CD4-positive, alpha-beta memory T cell (primary cell): ENCODE measurements at regions not wholly inside any gene's neighbourhood (a gene's known extent, or its start where the extent isn't known, plus 50 kb on each side); places are given as distances from the start of the nearest gene placed in this dataset.
A peak's percentile ranks its signal among the peaks of the same experiment; 100 is the strongest.

Experiments
- CTCF ChIA-PET: fragments of 350-600 bp; sonication (Branson Sonifier 250); formaldehyde crosslinking; loops from one replicate; lab custom pipeline; 2021; ENCODE audit warnings: inconsistent platforms; ENCODE audit not compliant: partially characterized antibody; lab: Charles Lee
- POLR2A ChIA-PET: fragments of 350-600 bp; sonication (Branson Sonifier 250); formaldehyde crosslinking; loops from one replicate; lab custom pipeline; 2021; ENCODE audit not compliant: partially characterized antibody; lab: Charles Lee
- DNase-seq, 5 donors: peaks; one replicate each; pipeline versions ENCODE4 v3.0.0 to v3.0.0-alpha.2; 2020 to 2022; ENCODE audit warnings: mixed read lengths in 1 of 5
- H3K27ac ChIP-seq: one replicate; pipeline ENCODE4 v1.7.0; 2013; ENCODE audit warnings: low read depth, low read length
- H3K27me3 ChIP-seq: 2 replicates; pipeline ENCODE4 v1.7.0; 2013; ENCODE audit warnings: mild to moderate bottlenecking, low read length, moderate library complexity; ENCODE audit not compliant: insufficient read depth
- H3K36me3 ChIP-seq: 2 replicates; pipeline ENCODE4 v1.7.0; 2013; ENCODE audit warnings: mild to moderate bottlenecking, low read length, moderate library complexity; ENCODE audit not compliant: insufficient read depth
- H3K4me1 ChIP-seq: 2 replicates; pipeline ENCODE4 v1.7.0; 2013; ENCODE audit warnings: mild to moderate bottlenecking, low read length, moderate library complexity; ENCODE audit not compliant: insufficient read depth
- H3K4me3 ChIP-seq, 2 donors: one replicate each; pipeline ENCODE4 v1.7.0; 2013; ENCODE audit warnings: low read length in 2 of 2, mild to moderate bottlenecking in 1 of 2
- H3K9me3 ChIP-seq, 2 donors: one replicate each; pipeline ENCODE4 v1.7.0; 2013; ENCODE audit warnings: low read length in 2 of 2, control low read depth in 1 of 2; ENCODE audit not compliant: control insufficient read depth in 1 of 2
- H3K27ac Mint-ChIP-seq, 7 donors: one replicate each; pipeline ENCODE4 v1.8.0; 2020 to 2021; ENCODE audit warnings: mixed read lengths in 7 of 7, mild to moderate bottlenecking in 6 of 7, inconsistent platforms in 3 of 7, moderate library complexity in 3 of 7
- H3K27me3 Mint-ChIP-seq, 2 donors: one replicate each; pipeline ENCODE4 v1.8.0; 2020 to 2021; ENCODE audit warnings: mixed read lengths in 2 of 2
- H3K36me3 Mint-ChIP-seq, 2 donors: one replicate each; pipeline ENCODE4 v1.8.0; 2020 to 2021; ENCODE audit warnings: mixed read lengths in 2 of 2, inconsistent platforms in 1 of 2, mild to moderate bottlenecking in 1 of 2
- H3K4me1 Mint-ChIP-seq, 4 donors: one replicate each; pipeline ENCODE4 v1.8.0; 2020 to 2021; ENCODE audit warnings: mixed read lengths in 4 of 4, mild to moderate bottlenecking in 1 of 4
- H3K4me3 Mint-ChIP-seq, 8 donors: one replicate each; pipeline ENCODE4 v1.8.0; 2020 to 2021; ENCODE audit warnings: mixed read lengths in 8 of 8, mild to moderate bottlenecking in 7 of 8, moderate library complexity in 6 of 8, inconsistent platforms in 3 of 8
- H3K9me3 Mint-ChIP-seq, 8 donors: one replicate each; pipeline ENCODE4 v1.8.0; 2020 to 2021; ENCODE audit warnings: mixed read lengths in 8 of 8, mild to moderate bottlenecking in 5 of 8, inconsistent platforms in 3 of 8, moderate library complexity in 1 of 8
- intact Hi-C: fragments of 100-400 bp; cut with micrococcal nuclease; formaldehyde crosslinking; loops from one replicate; pipeline ENCODE4 v1.15.1; 2023

DNA sequence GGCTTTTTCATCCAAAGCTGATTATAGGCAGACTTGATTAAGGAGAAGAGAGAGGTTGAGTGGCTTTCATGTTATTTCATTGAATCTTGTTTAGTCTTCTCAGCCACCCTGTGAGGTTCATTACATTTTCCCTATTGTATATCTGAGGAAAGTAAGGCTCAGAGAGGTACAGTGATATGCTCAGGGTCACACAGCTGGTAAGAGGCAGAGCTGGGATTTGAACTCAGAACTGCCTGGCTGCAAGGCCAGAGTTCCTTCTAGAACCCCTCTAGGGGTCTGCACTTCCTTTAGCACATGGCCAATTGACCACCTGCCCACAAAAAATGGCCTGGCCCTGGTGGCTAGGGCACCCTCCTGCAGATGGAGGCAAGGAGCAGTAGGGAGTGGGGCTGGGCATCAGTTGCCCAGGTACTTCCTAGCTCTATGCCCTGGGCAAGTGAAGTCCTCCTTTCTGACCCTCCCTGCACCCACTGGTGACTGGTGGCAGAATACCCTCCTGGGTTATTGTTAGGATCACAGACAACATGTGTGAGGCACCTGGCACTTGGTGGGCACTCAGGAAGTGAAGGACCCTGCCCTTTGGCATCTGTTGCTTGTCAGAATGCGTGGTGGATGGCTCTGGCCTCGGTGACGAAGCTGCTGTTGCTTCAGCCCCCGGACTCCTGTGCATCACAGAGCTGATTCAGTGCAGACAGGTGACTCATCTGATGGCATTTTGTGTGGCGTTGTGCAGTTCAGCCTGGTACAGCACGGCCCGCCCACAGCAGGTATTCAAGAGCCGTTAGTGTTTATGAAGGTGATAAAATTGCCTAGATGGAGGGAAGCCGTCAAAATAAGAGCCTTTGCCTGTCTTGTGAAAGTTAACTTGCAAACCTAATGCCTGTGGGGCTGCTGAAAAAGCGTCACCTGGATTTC lies 115.8 kb downstream of the SLC25A47 start:
- Mint-ChIP-seq H3K27ac (peak overlapping the region in 1 of 7 donors; percentile 63), H3K27me3 (no peaks in the 10 kb centered on the region), H3K36me3 (no peaks in the 10 kb centered on the region), H3K4me3 (no peak overlapping the region), H3K9me3 (no peaks in the 10 kb centered on the region), H3K4me1 (peaks cover 1 to 14% (median 9%) of the 10 kb centered on the region in 4 donors)
- no peaks in the 10 kb centered on the region for H3K27me3 ChIP-seq
- no peak overlapping the region for H3K27ac ChIP-seq
- H3K4me1 ChIP-seq: peaks cover 7% of the 10 kb centered on the region
- no peak for DNase-seq
- intact Hi-C loops: no loop called here
- no peak overlapping the region for H3K4me3 ChIP-seq
- CTCF ChIA-PET: interaction anchor here (0.8 to 6.8 kb wide), 3 partner anchors 54 to 215 kb away, joined by 3 to 58 read pairs (median 44); no protein-coding TSS in a partner anchor
- no peaks in the 10 kb centered on the region for H3K36me3 ChIP-seq
- no peaks in the 10 kb centered on the region for H3K9me3 ChIP-seq
- POLR2A ChIA-PET: interaction anchor here (1.0 kb wide), 1 partner anchor 19 kb away, joined by 3 read pairs; no protein-coding TSS in a partner anchor

GRCh38 chr14:100439781-100440180 lies 116.6 kb downstream of the SLC25A47 start:
- Mint-ChIP-seq H3K9me3 (no peaks in the 10 kb centered on the region), H3K4me1 (peaks cover 0 to 11% (median 8%) of the 10 kb centered on the region in 4 donors), H3K4me3 (no peak overlapping the region), H3K27ac (no peak overlapping the region), H3K27me3 (no peaks in the 10 kb centered on the region), H3K36me3 (no peaks in the 10 kb centered on the region)
- ChIA-PET CTCF (interaction anchor here (0.6 to 6.8 kb wide), 3 partner anchors 206 to 214 kb away, joined by 3 to 58 read pairs (median 44); no protein-coding TSS in a partner anchor), POLR2A (no interaction called here)
- Histone ChIP-seq H3K27ac (no peak overlapping the region), H3K27me3 (no peaks in the 10 kb centered on the region), H3K9me3 (no peaks in the 10 kb centered on the region), H3K4me3 (no peak overlapping the region), H3K36me3 (no peaks in the 10 kb centered on the region), H3K4me1 (peaks cover 7% of the 10 kb centered on the region)
- no peak for DNase-seq
- intact Hi-C loops: loop anchor here (2.0 kb wide), 1 partner anchor 215 kb away; no protein-coding TSS in a partner anchor

DNA sequence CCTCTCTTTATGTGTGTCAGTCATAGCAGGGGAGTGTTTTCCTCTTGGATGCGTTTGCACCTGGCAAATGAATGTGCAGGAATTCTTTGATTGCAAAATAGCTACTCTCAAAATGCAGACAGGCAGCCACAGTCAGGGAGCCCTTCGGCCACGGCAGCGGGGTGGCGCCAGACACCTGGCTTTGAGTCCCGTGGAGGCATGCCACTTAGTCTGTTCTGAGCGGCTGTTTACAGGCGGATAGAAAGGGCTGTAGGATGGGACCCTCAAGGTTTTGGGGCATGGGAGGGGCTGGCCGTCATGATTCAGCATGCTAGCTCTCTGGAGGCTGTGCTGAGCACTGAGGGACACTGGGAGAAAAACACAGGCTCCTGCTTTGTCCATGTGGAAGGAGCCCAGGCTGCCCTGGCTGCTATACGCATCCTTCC lies 117.1 kb downstream of the SLC25A47 start:
- DNase-seq: peak in 2 of 5 donors; percentile 30
- Mint-ChIP-seq H3K36me3 (no peaks in the 10 kb centered on the region), H3K4me3 (no peak overlapping the region), H3K27ac (no peak overlapping the region), H3K4me1 (peaks cover 0 to 11% (median 8%) of the 10 kb centered on the region in 4 donors), H3K9me3 (no peaks in the 10 kb centered on the region), H3K27me3 (no peaks in the 10 kb centered on the region)
- no peaks in the 10 kb centered on the region for H3K36me3 ChIP-seq
- intact Hi-C loops: loop anchor here (2.0 kb wide), 1 partner anchor 215 kb away; no protein-coding TSS in a partner anchor
- H3K4me3 ChIP-seq: no peak overlapping the region
- H3K9me3 ChIP-seq: no peaks in the 10 kb centered on the region
- ChIA-PET CTCF (interaction anchor here (0.6 to 6.8 kb wide), 3 partner anchors 206 to 214 kb away, joined by 3 to 58 read pairs (median 44); no protein-coding TSS in a partner anchor), POLR2A (no interaction called here)
- H3K27me3 ChIP-seq: no peaks in the 10 kb centered on the region
- H3K4me1 ChIP-seq: peaks cover 7% of the 10 kb centered on the region
- no peak overlapping the region for H3K27ac ChIP-seq

DNA sequence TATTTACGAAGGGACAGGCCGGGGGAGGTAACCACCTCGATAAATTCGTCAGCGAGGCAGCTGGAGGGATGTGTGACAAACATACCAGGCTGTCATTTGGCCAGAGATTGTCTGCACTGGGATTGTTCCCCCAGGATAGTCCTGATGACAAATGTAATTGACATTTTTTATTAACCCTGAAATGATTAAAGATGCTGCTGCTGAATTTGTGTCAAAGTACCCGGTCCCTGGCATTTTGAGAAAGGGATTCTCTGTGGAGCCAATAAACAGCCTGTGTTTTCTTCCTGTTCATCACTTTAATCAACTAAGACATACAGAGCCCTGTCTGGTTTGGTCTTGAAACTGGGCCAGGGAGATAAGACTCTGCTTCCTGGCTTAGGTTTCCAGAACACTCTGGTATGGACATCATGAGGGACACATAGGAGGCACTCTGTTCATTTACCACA lies 117.6 kb downstream of the SLC25A47 start:
- no peaks in the 10 kb centered on the region for H3K36me3 Mint-ChIP-seq
- ChIA-PET POLR2A (no interaction called here), CTCF (interaction anchor here (1.4 to 6.8 kb wide), 3 partner anchors 56 to 213 kb away, joined by 4 to 58 read pairs (median 44); no protein-coding TSS in a partner anchor)
- intact Hi-C loops: loop anchor here (2.0 kb wide), 1 partner anchor 214 kb away; no protein-coding TSS in a partner anchor
- H3K9me3 Mint-ChIP-seq: no peaks in the 10 kb centered on the region
- H3K4me3 Mint-ChIP-seq: no peak overlapping the region
- no peak for DNase-seq
- Histone ChIP-seq H3K27ac (no peak overlapping the region), H3K27me3 (no peaks in the 10 kb centered on the region), H3K4me3 (no peak overlapping the region), H3K36me3 (no peaks in the 10 kb centered on the region), H3K4me1 (peaks cover 7% of the 10 kb centered on the region), H3K9me3 (no peaks in the 10 kb centered on the region)
- no peak overlapping the region for H3K27ac Mint-ChIP-seq
- H3K27me3 Mint-ChIP-seq: no peaks in the 10 kb centered on the region
- H3K4me1 Mint-ChIP-seq: peaks cover 0 to 8% (median 5%) of the 10 kb centered on the region in 4 donors

GRCh38 chr14:100441271-100441947 lies 118.3 kb downstream of the SLC25A47 start:
- intact Hi-C loops: loop anchor here (2.0 kb wide), 1 partner anchor 213 kb away; no protein-coding TSS in a partner anchor
- ChIA-PET POLR2A (no interaction called here), CTCF (interaction anchor here (1.4 to 6.8 kb wide), 3 partner anchors 56 to 212 kb away, joined by 4 to 58 read pairs (median 44); no protein-coding TSS in a partner anchor)
- no peak for DNase-seq
- no peaks in the 10 kb centered on the region for H3K36me3 Mint-ChIP-seq
- Histone ChIP-seq H3K36me3 (no peaks in the 10 kb centered on the region), H3K9me3 (no peaks in the 10 kb centered on the region), H3K4me1 (peaks cover 7% of the 10 kb centered on the region), H3K27me3 (no peaks in the 10 kb centered on the region), H3K4me3 (no peak overlapping the region), H3K27ac (no peak overlapping the region)
- H3K9me3 Mint-ChIP-seq: no peaks in the 10 kb centered on the region
- H3K4me3 Mint-ChIP-seq: no peak overlapping the region
- peaks cover 0 to 6% (median 5%) of the 10 kb centered on the region in 4 donors for H3K4me1 Mint-ChIP-seq
- no peaks in the 10 kb centered on the region for H3K27me3 Mint-ChIP-seq
- peak overlapping the region in 1 of 7 donors; percentile 57 for H3K27ac Mint-ChIP-seq

- Histone ChIP-seq H3K4me1 (peaks cover 7% of the 10 kb centered on the region), H3K27ac (no peak overlapping the region), H3K9me3 (no peaks in the 10 kb centered on the region), H3K27me3 (no peaks in the 10 kb centered on the region), H3K4me3 (no peak overlapping the region), H3K36me3 (no peaks in the 10 kb centered on the region)
- Mint-ChIP-seq H3K9me3 (no peaks in the 10 kb centered on the region), H3K27ac (peak overlapping the region in 1 of 7 donors; percentile 32), H3K36me3 (no peaks in the 10 kb centered on the region), H3K4me3 (no peak overlapping the region), H3K27me3 (no peaks in the 10 kb centered on the region), H3K4me1 (peaks cover 0 to 6% (median 2%) of the 10 kb centered on the region in 4 donors)
- intact Hi-C loops: no loop called here
- ChIA-PET POLR2A (no interaction called here), CTCF (interaction anchor here (0.6 to 6.8 kb wide), 5 partner anchors 57 to 214 kb away, joined by 3 to 58 read pairs (median 3); no protein-coding TSS in a partner anchor)
- DNase-seq: no peak
Measured at GRCh38 chr14:100442036-100442435, 118.9 kb downstream of the SLC25A47 start.
